ENCODE measurements at regions not wholly inside any gene's neighbourhood (a gene's known extent, or its start where the extent isn't known, plus 50 kb on each side); places are given as distances from the start of the nearest gene placed in this dataset.

GRCh38 chr4:55175779-55176231 is 50.4 kb upstream of the KDR start:
- peak in 1 of 2 experiments; percentile 43 for DNase-seq (ENCODE audit: low read depth in 2 of 2)

- no peak for DNase-seq (ENCODE audit: low read depth in 2 of 2)
These were observed 51.1 kb upstream of the KDR start for GRCh38 chr4:55176497-55176896.

- no peak for DNase-seq (ENCODE audit: low read depth in 2 of 2)
These were observed 52.1 kb upstream of the KDR start for GRCh38 chr4:55177461-55177860.

- no peak for DNase-seq (ENCODE audit: low read depth in 2 of 2)
These were observed 53.0 kb upstream of the KDR start for GRCh38 chr4:55178226-55179005.

GRCh38 chr4:55181010-55182005 is 55.9 kb upstream of the KDR start:
- no peak for DNase-seq (ENCODE audit: low read depth in 2 of 2)

- DNase-seq (ENCODE audit: low read depth in 2 of 2), result peak; percentile 63 to 65
These were observed 58.7 kb upstream of the KDR start for GRCh38 chr4:55183926-55184599.

GRCh38 chr4:55184600-55185523 is 59.5 kb upstream of the KDR start:
- DNase-seq (ENCODE audit: low read depth in 2 of 2), result no peak

GRCh38 chr4:55186123-55186522 is 60.7 kb upstream of the KDR start:
- DNase-seq (ENCODE audit: low read depth in 2 of 2), result no peak

GRCh38 chr4:55186700-55187099 is 61.3 kb upstream of the KDR start:
- no peak for DNase-seq (ENCODE audit: low read depth in 2 of 2)

- DNase-seq (ENCODE audit: low read depth in 2 of 2), result no peak
These were observed 88.8 kb upstream of the KDR start for GRCh38 chr4:55214172-55214571.

GRCh38 chr4:55215087-55215486 is 89.7 kb upstream of the KDR start:
- DNase-seq (ENCODE audit: low read depth in 2 of 2), result no peak

GRCh38 chr4:55216863-55217635 is 91.7 kb upstream of the KDR start:
- DNase-seq (ENCODE audit: low read depth in 2 of 2), result no peak

GRCh38 chr4:55218041-55218440 is 92.6 kb upstream of the KDR start:
- DNase-seq (ENCODE audit: low read depth in 2 of 2), result no peak

GRCh38 chr4:55237839-55238238 is 108.2 kb upstream of the SRD5A3 start:
- DNase-seq (ENCODE audit: low read depth in 2 of 2), result no peak

- no peak for DNase-seq (ENCODE audit: low read depth in 2 of 2)
These were observed 107.6 kb upstream of the SRD5A3 start for GRCh38 chr4:55238407-55238806.

GRCh38 chr4:55241461-55241860 is 104.6 kb upstream of the SRD5A3 start:
- DNase-seq (ENCODE audit: low read depth in 2 of 2), result no peak

GRCh38 chr4:55242506-55242905 is 103.5 kb upstream of the SRD5A3 start:
- DNase-seq (ENCODE audit: low read depth in 2 of 2), result no peak

GRCh38 chr4:55247521-55247920 is 98.5 kb upstream of the SRD5A3 start:
- DNase-seq (ENCODE audit: low read depth in 2 of 2), result no peak

- DNase-seq (ENCODE audit: low read depth in 2 of 2), result no peak
These were observed 97.3 kb upstream of the SRD5A3 start for GRCh38 chr4:55248756-55249155.

GRCh38 chr4:55249476-55249875 is 96.6 kb upstream of the SRD5A3 start:
- no peak for DNase-seq (ENCODE audit: low read depth in 2 of 2)

Measured in fibroblast of skin of left biceps (primary cell).